Breast epithelium (tissue), 3 donors: ENCODE measurements at regions not wholly inside any gene's neighbourhood (a gene's known extent, or its start where the extent isn't known, plus 50 kb on each side); places are given as distances from the start of the nearest gene placed in this dataset.

ENCODE experiments used
- POLR2A ChIP-seq: fragments of 450-650 bp; IDR thresholded peaks from one replicate; pipeline ENCODE4 v1.6.1; 2016; ENCODE audit warnings: antibody characterized with exemption, mild to moderate bottlenecking, moderate library complexity
- TF ChIP-seq, protein P1 (sequence below), 3 donors: fragments of 450-650 bp; IDR thresholded peaks; one replicate each; pipeline ENCODE4 v1.5.1; 2016 to 2017; ENCODE audit warnings: antibody characterized with exemption in 3 of 3, mild to moderate bottlenecking in 3 of 3, moderate library complexity in 3 of 3

DNA sequence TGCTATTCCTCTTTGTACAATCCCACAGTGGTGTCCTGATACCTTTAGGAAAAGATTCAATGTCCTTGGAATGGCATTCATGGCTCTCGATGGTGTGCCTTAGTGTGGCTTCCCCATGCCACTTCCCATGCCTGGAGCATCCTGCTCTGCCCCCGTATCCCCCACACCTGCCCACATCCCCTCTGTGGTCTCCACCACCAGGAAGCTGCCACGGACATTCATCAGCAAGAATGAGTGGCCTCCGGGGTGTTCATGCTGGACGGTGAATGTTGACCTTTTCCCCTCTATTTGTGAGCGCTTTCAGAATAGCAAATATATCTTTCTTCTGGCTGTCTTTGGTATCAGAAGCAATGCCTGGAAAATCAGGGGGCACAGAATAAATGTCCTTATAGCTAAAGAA is 262.0 kb upstream of the NRP1 start:
- no peak for TF ChIP-seq POLR2A
- TF ChIP-seq, protein P1, sequence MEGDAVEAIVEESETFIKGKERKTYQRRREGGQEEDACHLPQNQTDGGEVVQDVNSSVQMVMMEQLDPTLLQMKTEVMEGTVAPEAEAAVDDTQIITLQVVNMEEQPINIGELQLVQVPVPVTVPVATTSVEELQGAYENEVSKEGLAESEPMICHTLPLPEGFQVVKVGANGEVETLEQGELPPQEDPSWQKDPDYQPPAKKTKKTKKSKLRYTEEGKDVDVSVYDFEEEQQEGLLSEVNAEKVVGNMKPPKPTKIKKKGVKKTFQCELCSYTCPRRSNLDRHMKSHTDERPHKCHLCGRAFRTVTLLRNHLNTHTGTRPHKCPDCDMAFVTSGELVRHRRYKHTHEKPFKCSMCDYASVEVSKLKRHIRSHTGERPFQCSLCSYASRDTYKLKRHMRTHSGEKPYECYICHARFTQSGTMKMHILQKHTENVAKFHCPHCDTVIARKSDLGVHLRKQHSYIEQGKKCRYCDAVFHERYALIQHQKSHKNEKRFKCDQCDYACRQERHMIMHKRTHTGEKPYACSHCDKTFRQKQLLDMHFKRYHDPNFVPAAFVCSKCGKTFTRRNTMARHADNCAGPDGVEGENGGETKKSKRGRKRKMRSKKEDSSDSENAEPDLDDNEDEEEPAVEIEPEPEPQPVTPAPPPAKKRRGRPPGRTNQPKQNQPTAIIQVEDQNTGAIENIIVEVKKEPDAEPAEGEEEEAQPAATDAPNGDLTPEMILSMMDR (IDR thresholded peaks at IDR 0.05) = no peak
